ENCODE measurements at regions not wholly inside any gene's neighbourhood (a gene's known extent, or its start where the extent isn't known, plus 50 kb on each side); places are given as distances from the start of the nearest gene placed in this dataset.

DNA sequence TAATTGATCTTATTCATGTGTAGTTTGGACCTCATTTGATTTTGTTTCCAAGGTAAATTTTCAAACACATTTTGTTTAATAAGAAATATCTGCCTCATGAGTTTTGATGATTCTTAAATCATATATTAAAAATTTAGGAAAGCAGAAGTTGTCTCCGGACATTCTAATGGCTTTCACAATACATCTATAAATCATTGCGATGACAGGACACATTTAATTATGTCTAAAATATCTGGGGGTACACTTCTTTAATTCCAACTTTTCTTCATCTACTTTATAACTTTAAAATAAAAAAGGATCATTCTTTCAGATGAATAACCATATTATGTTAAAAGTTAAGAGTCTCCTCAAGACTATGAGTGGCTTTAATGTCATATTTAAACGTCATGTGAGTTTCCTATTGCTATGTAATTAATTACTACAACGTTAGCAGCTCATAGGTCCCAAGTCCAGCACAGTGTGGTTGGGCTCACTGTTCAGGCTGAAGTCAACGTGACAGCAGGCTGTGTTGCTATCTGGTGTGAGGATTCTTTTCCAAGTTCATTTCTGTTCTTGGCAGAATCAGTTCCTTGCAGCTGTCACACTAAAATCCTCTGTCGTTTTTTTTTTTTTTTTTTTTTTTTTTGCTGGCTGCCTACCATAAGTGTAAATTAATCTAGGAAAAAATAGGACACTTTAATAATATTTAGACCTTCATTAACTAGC is 893.5 kb downstream of the LTN1 start:
- no peak for DNase-seq (ENCODE audit: low spot score)
- TF ChIP-seq CTCF (conservative IDR thresholded peaks at IDR 0.05; ENCODE audit: low read depth) = no peak
- CTCF ChIA-PET = interaction anchor here (0.6 kb wide), 1 partner anchor 703 kb away, joined by 3 read pairs; no protein-coding TSS in a partner anchor
- POLR2A ChIA-PET (ENCODE audit: low non-redundant PET) = no interaction called here
- no peak overlapping the region for H3K27ac ChIP-seq

GRCh38 chr21:28091466-28091865 is 901.2 kb downstream of the LTN1 start:
- no peak for DNase-seq (ENCODE audit: low spot score)
- TF ChIP-seq CTCF (conservative IDR thresholded peaks at IDR 0.05; ENCODE audit: low read depth) = no peak
- ChIA-PET POLR2A (ENCODE audit: low non-redundant PET) (no interaction called here), CTCF (interaction anchor here (0.6 to 0.7 kb wide), 2 partner anchors 211 to 963 kb away, joined by 3 read pairs; no protein-coding TSS in a partner anchor)
- H3K27ac ChIP-seq = no peak overlapping the region

DNA sequence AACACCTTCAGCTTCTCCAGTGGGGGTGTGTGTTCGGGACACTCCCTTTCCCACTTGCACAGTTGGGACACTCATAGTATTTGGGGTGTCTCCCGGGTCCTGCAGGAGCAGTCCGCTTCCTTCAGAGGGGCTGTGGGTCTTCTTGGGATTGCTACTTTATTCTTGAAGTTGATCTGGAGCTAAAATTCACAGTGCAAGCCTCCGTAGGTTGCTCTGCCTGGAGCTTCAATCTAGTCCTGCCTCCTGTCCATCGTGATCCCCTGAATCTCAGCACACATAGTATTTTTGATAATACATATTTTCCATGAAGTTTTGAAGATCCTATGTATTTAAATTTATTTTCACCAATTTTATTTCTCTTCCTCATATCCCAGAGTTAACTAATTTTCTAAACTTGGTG is 902.1 kb downstream of the LTN1 start:
- ChIA-PET POLR2A (ENCODE audit: low non-redundant PET) (no interaction called here), CTCF (interaction anchor here (0.7 to 0.9 kb wide), 2 partner anchors 19 to 962 kb away, joined by 3 read pairs; no protein-coding TSS in a partner anchor)
- no peak overlapping the region for H3K27ac ChIP-seq
- TF ChIP-seq CTCF (conservative IDR thresholded peaks at IDR 0.05; ENCODE audit: low read depth) = no peak
- no peak for DNase-seq (ENCODE audit: low spot score)

DNA sequence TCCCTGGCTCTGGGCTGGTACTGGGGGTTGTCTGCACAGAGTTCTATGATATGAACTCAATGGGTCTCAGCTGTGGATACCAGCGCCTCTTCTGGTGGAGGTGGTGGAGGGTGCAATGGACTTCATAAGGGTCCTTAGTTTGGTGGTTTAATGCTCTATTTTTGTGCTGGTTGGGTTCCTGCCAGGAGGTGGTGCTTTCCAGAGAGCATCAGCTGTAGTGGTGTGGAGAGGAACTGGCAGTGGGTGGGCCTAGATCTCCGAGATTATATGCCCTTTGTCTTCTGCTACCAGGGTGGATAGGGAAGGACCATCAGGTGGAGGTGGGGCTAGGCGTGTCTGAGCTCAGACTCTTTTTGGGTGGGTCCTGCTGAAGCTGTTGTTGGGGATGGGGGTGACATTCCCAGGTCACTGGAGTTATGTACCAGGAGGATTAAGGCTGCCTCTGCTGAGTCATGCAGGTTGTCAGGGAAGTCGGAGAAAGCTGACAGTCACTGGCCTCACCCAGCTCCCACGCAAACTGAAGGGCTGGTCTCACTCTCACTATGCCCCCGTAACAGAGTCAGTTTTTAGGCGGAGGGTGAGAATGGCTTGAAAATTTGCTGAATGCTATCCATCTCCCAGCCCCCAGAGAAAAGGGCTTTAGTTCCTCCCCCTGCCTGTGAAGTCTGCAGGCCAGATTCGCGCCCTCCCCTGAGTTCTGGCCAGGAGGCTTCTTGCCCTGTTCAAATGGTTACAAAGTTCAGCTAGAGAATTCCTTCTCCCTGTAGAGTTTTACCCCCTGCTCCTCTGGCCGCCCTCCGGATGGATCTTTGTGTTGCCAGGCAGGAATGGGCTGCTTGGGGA is 902.9 kb downstream of the LTN1 start:
- ChIA-PET POLR2A (ENCODE audit: low non-redundant PET) (no interaction called here), CTCF (interaction anchor here (0.9 kb wide), 1 partner anchor 19 kb away, joined by 3 read pairs; no protein-coding TSS in a partner anchor)
- DNase-seq (ENCODE audit: low spot score) = no peak
- TF ChIP-seq CTCF (conservative IDR thresholded peaks at IDR 0.05; ENCODE audit: low read depth) = no peak
- H3K27ac ChIP-seq = no peak overlapping the region

DNA sequence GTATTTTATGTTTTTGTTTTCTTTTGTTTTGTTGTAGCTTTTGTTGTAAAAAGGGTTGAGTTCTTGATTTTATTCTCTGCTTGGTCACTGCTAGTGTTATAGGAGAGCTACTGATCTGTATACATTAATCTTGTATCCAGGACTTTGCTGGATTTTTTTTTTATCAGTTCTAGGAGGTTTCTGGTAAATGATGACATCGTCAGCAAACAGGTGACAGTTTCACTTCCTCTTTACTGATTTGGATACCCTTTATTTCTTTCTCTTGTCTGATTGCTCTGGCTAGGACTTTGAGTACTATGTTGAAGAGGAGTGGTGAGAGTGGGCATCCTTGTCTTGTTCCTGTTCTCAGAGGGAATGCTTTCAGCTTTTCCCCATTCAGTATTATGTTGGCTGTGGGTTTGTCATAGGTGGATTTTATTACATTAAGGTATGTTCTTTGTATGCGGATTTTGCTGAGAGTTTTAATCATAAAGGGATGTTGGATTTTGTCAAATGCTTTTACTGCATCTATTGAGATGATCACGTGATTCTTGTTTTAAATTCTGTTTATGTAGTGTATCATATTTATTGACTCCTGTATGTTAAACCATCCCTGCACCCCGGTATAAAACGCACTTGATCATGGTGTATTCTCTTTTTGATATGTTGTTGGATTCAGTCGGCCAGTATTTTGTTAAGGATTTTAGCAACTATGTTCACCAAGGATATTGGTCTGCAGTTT is 905.7 kb downstream of the LTN1 start:
- ChIA-PET CTCF (no interaction called here), POLR2A (ENCODE audit: low non-redundant PET) (no interaction called here)
- no peak overlapping the region for H3K27ac ChIP-seq
- TF ChIP-seq CTCF (conservative IDR thresholded peaks at IDR 0.05; ENCODE audit: low read depth) = no peak
- DNase-seq (ENCODE audit: low spot score) = no peak

DNA sequence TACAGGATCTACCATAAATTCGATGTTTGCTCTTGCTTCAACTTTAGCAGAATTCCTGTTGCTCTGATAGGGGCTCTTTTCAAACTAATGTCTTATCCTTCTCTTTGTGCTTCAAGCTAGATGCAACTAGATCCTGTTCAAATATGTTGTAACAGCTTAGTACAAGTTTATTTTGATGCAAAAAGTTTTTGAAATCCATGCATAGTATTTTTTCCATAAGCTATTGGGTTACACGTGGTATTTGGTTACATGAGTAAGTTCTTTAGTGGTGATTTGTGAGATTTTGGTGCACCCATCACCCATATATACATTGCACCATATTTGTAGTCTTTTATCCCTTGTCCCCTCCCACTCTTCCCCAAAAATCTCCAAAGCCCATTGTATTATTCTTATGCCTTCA is 907.7 kb downstream of the LTN1 start:
- TF ChIP-seq CTCF (conservative IDR thresholded peaks at IDR 0.05; ENCODE audit: low read depth) = no peak
- DNase-seq (ENCODE audit: low spot score) = no peak
- no peak overlapping the region for H3K27ac ChIP-seq
- ChIA-PET CTCF (interaction anchor here (0.6 kb wide), 2 partner anchors 213 to 363 kb away, joined by 3 to 6 read pairs; no protein-coding TSS in a partner anchor), POLR2A (ENCODE audit: low non-redundant PET) (no interaction called here)

Measured in RWPE1 (cell line).